Mesodermal cell (in vitro differentiated cells): ENCODE measurements at regions not wholly inside any gene's neighbourhood (a gene's known extent, or its start where the extent isn't known, plus 50 kb on each side); places are given as distances from the start of the nearest gene placed in this dataset.
"Not testable (repeated sequence)": the region's sequence is repeated elsewhere in the genome, so short reads cannot be mapped to it uniquely, and the experiment has no call there.

Experiments used
- H3K27ac ChIP-seq: 2 replicates; pipeline ENCODE4 v1.7.0; 2013; ENCODE audit warnings: mild to moderate bottlenecking, low read depth, low read length, moderate library complexity; ENCODE audit not compliant: severe bottlenecking
- H3K36me3 ChIP-seq: 2 replicates; pipeline ENCODE4 v1.7.1; 2013; ENCODE audit warnings: mild to moderate bottlenecking, low read length, moderate library complexity; ENCODE audit not compliant: control insufficient read depth, insufficient read depth
- H3K4me1 ChIP-seq: one replicate; pipeline ENCODE4 v1.7.1; 2013; ENCODE audit warnings: mild to moderate bottlenecking, low read length; ENCODE audit not compliant: insufficient read depth, control insufficient read depth, poor library complexity, severe bottlenecking
- H3K4me3 ChIP-seq: 2 replicates; pipeline ENCODE4 v1.7.0; 2013; ENCODE audit warnings: low read length, control low read depth, mild to moderate bottlenecking; ENCODE audit not compliant: insufficient read depth, poor library complexity, severe bottlenecking; ENCODE audit errors: extremely low read depth
- H3K9me3 ChIP-seq: 2 replicates; pipeline ENCODE4 v1.7.1; 2013; ENCODE audit warnings: mild to moderate bottlenecking, low read length, moderate library complexity; ENCODE audit not compliant: control insufficient read depth
- WGBS, 2 experiments: methylation state at CpG; one replicate each; pipeline ENCODE4 v1.1.5; 2013; ENCODE audit warnings: missing lambda C conversion rate in 2 of 2; ENCODE audit not compliant: insufficient coverage in 2 of 2; 5-methylcytosine and 5-hydroxymethylcytosine counted together

GRCh38 chr9:102941868-102942267 lies 53.3 kb upstream of the CYLC2 start:
- Histone ChIP-seq H3K27ac (no peak overlapping the region), H3K4me3 (no peak overlapping the region), H3K9me3 (peaks cover 12% of the 10 kb centered on the region), H3K36me3 (no peaks in the 10 kb centered on the region), H3K4me1 (no peaks in the 10 kb centered on the region)
- 67% methylated on average over 1 of the region's 4 CpGs for WGBS, 2 experiments

GRCh38 chr9:102922526-102922925 lies 72.6 kb upstream of the CYLC2 start:
- Histone ChIP-seq H3K9me3 (peaks cover 7% of the 10 kb centered on the region), H3K4me3 (no peak overlapping the region), H3K4me1 (no peaks in the 10 kb centered on the region), H3K36me3 (no peaks in the 10 kb centered on the region), H3K27ac (no peak overlapping the region)
- 89% methylated on average over 1 of the region's 1 CpG; no CpG with 5 or more reads in 1 of the 2 experiments for WGBS, 2 experiments

DNA sequence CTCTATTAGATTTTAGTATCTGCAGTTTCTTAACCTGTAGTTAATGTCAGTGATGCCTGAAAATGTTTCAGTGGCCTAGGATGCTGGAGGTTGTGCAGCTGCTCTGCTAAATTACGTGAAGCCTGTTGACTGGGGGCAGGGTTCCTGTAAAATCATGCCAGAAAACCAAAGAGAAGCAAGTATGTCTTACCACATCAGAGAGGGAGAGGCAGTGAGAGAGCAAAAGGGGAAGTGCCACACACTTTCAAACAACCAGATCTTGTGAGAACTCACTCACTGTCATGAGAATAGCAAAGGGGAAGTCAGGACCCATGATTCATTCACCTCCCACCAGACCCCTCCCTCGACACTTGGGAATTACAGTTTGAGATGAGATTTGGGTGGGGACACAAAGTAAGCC lies 83.9 kb upstream of the CYLC2 start:
- H3K4me1 ChIP-seq, result no peaks in the 10 kb centered on the region
- H3K9me3 ChIP-seq, result no peaks in the 10 kb centered on the region
- no peak overlapping the region for H3K4me3 ChIP-seq
- no CpG with 5 or more reads among the region's 2 CpGs for WGBS, 2 experiments
- no peaks in the 10 kb centered on the region for H3K36me3 ChIP-seq
- H3K27ac ChIP-seq, result no peak overlapping the region

GRCh38 chr9:102905795-102906194 lies 89.3 kb upstream of the CYLC2 start:
- not testable (repeated sequence) for H3K4me1 ChIP-seq, H3K27ac ChIP-seq, H3K9me3 ChIP-seq, H3K4me3 ChIP-seq, H3K36me3 ChIP-seq
- 80 to 83% methylated on average over 1 to 4 of the region's 8 CpGs for WGBS, 2 experiments

- H3K36me3 ChIP-seq, result no peaks in the 10 kb centered on the region
- H3K9me3 ChIP-seq, result no peaks in the 10 kb centered on the region
- H3K27ac ChIP-seq, result no peak overlapping the region
- no peaks in the 10 kb centered on the region for H3K4me1 ChIP-seq
- no CpG with 5 or more reads among the region's 2 CpGs for WGBS, 2 experiments
- H3K4me3 ChIP-seq, result no peak overlapping the region
These were observed 103.1 kb upstream of the CYLC2 start for GRCh38 chr9:102892025-102892424.

DNA sequence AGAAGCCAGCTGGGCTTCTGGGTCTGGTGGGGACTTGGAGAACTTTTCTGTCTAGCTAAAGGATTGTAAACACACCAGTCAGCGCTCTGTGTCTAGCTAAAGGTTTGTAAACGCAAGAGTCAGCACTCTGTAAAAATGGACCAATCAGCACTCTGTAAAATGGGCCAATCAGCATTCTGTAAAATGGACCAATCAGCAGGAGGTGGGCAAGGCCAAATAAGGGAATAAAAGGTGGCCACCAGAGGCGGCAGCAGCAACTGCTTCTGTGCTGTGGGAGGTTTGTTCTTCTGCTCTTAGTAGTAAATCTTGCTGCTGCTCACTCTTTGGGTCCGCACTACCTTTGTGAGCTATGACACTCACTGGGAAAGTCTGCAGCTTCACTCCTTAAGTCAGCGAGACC lies 106.4 kb upstream of the CYLC2 start:
- not testable (repeated sequence) for H3K36me3 ChIP-seq, H3K9me3 ChIP-seq, H3K27ac ChIP-seq, H3K4me1 ChIP-seq, H3K4me3 ChIP-seq
- 89 to 96% methylated on average over 4 to 5 of the region's 5 CpGs for WGBS, 2 experiments

DNA sequence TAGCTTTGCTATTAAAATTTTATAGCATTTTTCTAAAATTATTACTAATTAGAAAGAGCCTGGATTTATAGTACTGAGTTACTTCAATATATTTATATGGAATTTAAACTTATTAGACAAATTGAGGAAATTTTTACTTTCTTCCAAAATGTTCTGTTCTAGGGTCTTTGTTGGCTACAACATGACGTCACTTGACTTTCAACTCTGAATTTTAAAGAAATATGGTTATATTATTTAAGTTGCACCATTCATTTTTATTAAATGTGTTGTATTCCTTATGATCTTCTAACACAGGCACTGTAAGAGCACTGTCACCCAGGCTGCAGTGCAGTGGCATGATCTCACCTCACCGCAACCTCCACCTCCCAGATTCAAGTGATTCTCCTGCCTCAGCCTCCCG lies 119.4 kb upstream of the CYLC2 start:
- WGBS, 2 experiments, result 70% methylated on average over 2 of the region's 3 CpGs; no CpG with 5 or more reads in 1 of the 2 experiments
- Histone ChIP-seq H3K36me3 (no peaks in the 10 kb centered on the region), H3K9me3 (no peaks in the 10 kb centered on the region), H3K27ac (no peak overlapping the region), H3K4me3 (no peak overlapping the region), H3K4me1 (no peaks in the 10 kb centered on the region)

DNA sequence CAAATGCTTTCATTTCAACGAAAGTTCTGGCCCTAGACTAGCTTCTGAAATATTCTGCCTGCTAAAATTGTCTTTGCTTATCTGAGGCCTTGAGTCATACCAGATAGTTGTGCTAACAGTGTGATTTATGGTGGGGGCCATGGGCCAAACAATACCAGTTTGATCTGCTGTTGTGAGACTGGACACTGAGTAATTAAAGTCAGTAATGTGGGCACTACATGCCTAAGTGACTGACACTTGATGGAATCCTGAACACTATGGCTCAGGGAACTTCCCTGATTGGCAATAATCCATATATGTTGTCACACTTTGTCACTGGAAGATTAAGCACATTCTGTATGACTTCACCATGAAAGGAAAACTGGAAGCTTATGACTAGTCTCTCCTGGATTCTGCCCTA lies 127.6 kb upstream of the CYLC2 start:
- 50 to 67% methylated on average over 1 of the region's 1 CpG for WGBS, 2 experiments
- H3K27ac ChIP-seq, result no peak overlapping the region
- no peaks in the 10 kb centered on the region for H3K9me3 ChIP-seq
- no peaks in the 10 kb centered on the region for H3K4me1 ChIP-seq
- no peaks in the 10 kb centered on the region for H3K36me3 ChIP-seq
- H3K4me3 ChIP-seq, result no peak overlapping the region

DNA sequence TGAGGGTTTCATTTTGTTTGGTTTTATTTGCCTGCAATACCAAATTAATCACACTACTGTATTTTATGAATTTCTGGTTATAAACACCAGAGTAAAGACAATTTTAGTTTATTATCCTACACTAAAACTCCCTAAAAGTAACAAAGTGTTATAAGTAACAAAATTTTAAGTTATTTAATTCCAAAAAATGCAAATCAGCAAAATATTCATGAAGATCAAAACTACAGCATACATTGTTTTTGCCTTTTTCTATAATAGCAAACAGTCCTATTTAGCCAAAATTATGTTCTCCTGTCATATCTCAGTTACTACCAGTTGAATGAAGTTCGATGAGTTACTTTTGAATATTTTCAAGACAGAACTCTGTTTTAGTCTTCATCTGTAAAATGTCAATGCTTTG lies 132.7 kb upstream of the CYLC2 start:
- no peaks in the 10 kb centered on the region for H3K36me3 ChIP-seq
- H3K4me1 ChIP-seq, result no peaks in the 10 kb centered on the region
- H3K9me3 ChIP-seq, result peaks cover 8% of the 10 kb centered on the region
- WGBS, 2 experiments, result no CpG with 5 or more reads among the region's 1 CpG
- H3K27ac ChIP-seq, result no peak overlapping the region
- no peak overlapping the region for H3K4me3 ChIP-seq

DNA sequence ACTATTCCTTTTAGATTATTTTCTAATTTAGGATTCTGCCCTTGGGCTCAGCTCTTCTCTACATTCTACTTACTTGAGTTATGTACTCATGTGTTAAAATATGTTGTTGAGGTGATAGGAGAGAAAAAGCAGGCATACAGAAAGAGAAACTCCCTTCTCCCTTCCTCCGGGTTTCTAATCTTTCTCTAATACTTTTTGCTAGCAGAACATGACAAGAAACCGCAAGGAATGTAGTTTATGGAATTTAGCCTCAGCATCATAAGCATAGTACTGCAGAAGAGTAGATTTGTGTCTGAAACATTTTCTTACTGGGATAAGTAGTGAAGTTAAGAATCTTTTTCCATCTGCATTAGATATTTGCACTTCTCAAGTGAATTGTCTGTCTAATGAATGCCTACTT lies 139.5 kb upstream of the CYLC2 start:
- Histone ChIP-seq H3K27ac (no peak overlapping the region), H3K4me3 (no peak overlapping the region), H3K4me1 (no peaks in the 10 kb centered on the region), H3K9me3 (peaks cover 12% of the 10 kb centered on the region), H3K36me3 (no peaks in the 10 kb centered on the region)
- WGBS, 2 experiments, result 80% methylated on average over 1 of the region's 2 CpGs; no CpG with 5 or more reads in 1 of the 2 experiments

GRCh38 chr9:102845827-102846371 lies 149.2 kb upstream of the CYLC2 start:
- Histone ChIP-seq H3K9me3 (peaks cover 3% of the 10 kb centered on the region), H3K27ac (no peak overlapping the region), H3K4me1 (no peaks in the 10 kb centered on the region), H3K36me3 (no peaks in the 10 kb centered on the region), H3K4me3 (no peak overlapping the region)
- WGBS, 2 experiments, result no CpG with 5 or more reads among the region's 1 CpG
